Natural killer cell treated with Interleukin-12 subunit alpha and Interleukin-12 subunit beta and Interleukin-15 and Interleukin-18, amount 100 ng/mL, for 72 hours (primary cell): ENCODE measurements at regions not wholly inside any gene's neighbourhood (a gene's known extent, or its start where the extent isn't known, plus 50 kb on each side); places are given as distances from the start of the nearest gene placed in this dataset.

Source experiments
- ATAC-seq, 2 donors: fragments of 150-1000 bp; cut with Tn5 transposase in 1 of 2; sonication (Bioruptor Pico), chemical (Tn5 transposase) in 1 of 2; 2 replicates each; pipeline ENCODE4 v1.10.0; 2021
- DNase-seq: peaks from one replicate; pipeline ENCODE4 v3.0.0; 2022; ENCODE audit warnings: low spot score
- H3K27ac Mint-ChIP-seq, 2 donors: 1 replicate in 1 of 2; 2 replicates in 1 of 2; pipeline ENCODE4 v1.8.0; 2022; ENCODE audit warnings: mixed read lengths in 2 of 2, mild to moderate bottlenecking in 1 of 2, moderate library complexity in 1 of 2
- H3K27me3 Mint-ChIP-seq, 2 donors: 1 replicate in 1 of 2; 2 replicates in 1 of 2; pipeline ENCODE4 v1.8.0; 2022; ENCODE audit warnings: mixed read lengths in 2 of 2
- H3K36me3 Mint-ChIP-seq: one replicate; pipeline ENCODE4 v1.8.0; 2022; ENCODE audit warnings: mixed read lengths
- H3K4me1 Mint-ChIP-seq, 2 donors: 1 replicate in 1 of 2; 2 replicates in 1 of 2; pipeline ENCODE4 v1.8.0; 2022; ENCODE audit warnings: low read depth in 2 of 2, mixed read lengths in 2 of 2, mild to moderate bottlenecking in 1 of 2
- H3K4me3 Mint-ChIP-seq: one replicate; pipeline ENCODE4 v1.8.0; 2022; ENCODE audit warnings: mixed read lengths
- H3K9me3 Mint-ChIP-seq: 2 replicates; pipeline ENCODE4 v1.8.0; 2022; ENCODE audit warnings: mixed read lengths

GRCh38 chr3:177574222-177574856 lies 377.1 kb upstream of the TBL1XR1 start:
- no peak overlapping the region for H3K4me3 Mint-ChIP-seq
- no peak for ATAC-seq
- H3K9me3 Mint-ChIP-seq = peaks cover 4% of the 10 kb centered on the region
- DNase-seq = no peak
- H3K27me3 Mint-ChIP-seq = no peaks in the 10 kb centered on the region
- H3K4me1 Mint-ChIP-seq = peaks cover 0 to 7% of the 10 kb centered on the region in 2 donors
- H3K36me3 Mint-ChIP-seq = no peaks in the 10 kb centered on the region
- no peak overlapping the region for H3K27ac Mint-ChIP-seq

GRCh38 chr3:177576746-177577145 lies 379.5 kb upstream of the TBL1XR1 start:
- H3K4me1 Mint-ChIP-seq = no peaks in the 10 kb centered on the region
- H3K27ac Mint-ChIP-seq = no peak overlapping the region
- H3K27me3 Mint-ChIP-seq = no peaks in the 10 kb centered on the region
- no peak overlapping the region for H3K4me3 Mint-ChIP-seq
- no peaks in the 10 kb centered on the region for H3K9me3 Mint-ChIP-seq
- no peak for DNase-seq
- ATAC-seq = no peak
- no peaks in the 10 kb centered on the region for H3K36me3 Mint-ChIP-seq

- no peak overlapping the region for H3K4me3 Mint-ChIP-seq
- no peaks in the 10 kb centered on the region for H3K27me3 Mint-ChIP-seq
- no peaks in the 10 kb centered on the region for H3K9me3 Mint-ChIP-seq
- no peaks in the 10 kb centered on the region for H3K36me3 Mint-ChIP-seq
- H3K27ac Mint-ChIP-seq = no peak overlapping the region
- DNase-seq (no peak), ATAC-seq (no peak)
- H3K4me1 Mint-ChIP-seq = peaks cover 0 to 4% of the 10 kb centered on the region in 2 donors
Measured at GRCh38 chr3:177578488-177578887, 381.2 kb upstream of the TBL1XR1 start.

- no peak overlapping the region for H3K27ac Mint-ChIP-seq
- H3K4me1 Mint-ChIP-seq = peaks cover 0 to 4% of the 10 kb centered on the region in 2 donors
- no peaks in the 10 kb centered on the region for H3K27me3 Mint-ChIP-seq
- ATAC-seq (no peak), DNase-seq (no peak)
- no peak overlapping the region for H3K4me3 Mint-ChIP-seq
- H3K9me3 Mint-ChIP-seq = no peaks in the 10 kb centered on the region
- H3K36me3 Mint-ChIP-seq = no peaks in the 10 kb centered on the region
Measured at GRCh38 chr3:177579419-177579818, 382.1 kb upstream of the TBL1XR1 start.

GRCh38 chr3:177580437-177580836 lies 383.2 kb upstream of the TBL1XR1 start:
- Mint-ChIP-seq H3K4me1 (peaks cover 0 to 4% of the 10 kb centered on the region in 2 donors), H3K36me3 (no peaks in the 10 kb centered on the region), H3K27me3 (no peaks in the 10 kb centered on the region), H3K9me3 (no peaks in the 10 kb centered on the region), H3K27ac (no peak overlapping the region), H3K4me3 (no peak overlapping the region)
- no peak for DNase-seq
- no peak for ATAC-seq

GRCh38 chr3:177585271-177585670 lies 388.0 kb upstream of the TBL1XR1 start:
- Mint-ChIP-seq H3K9me3 (no peaks in the 10 kb centered on the region), H3K27me3 (no peaks in the 10 kb centered on the region), H3K27ac (no peak overlapping the region), H3K4me1 (peaks cover 11 to 17% of the 10 kb centered on the region in 2 donors), H3K36me3 (no peaks in the 10 kb centered on the region), H3K4me3 (no peak overlapping the region)
- ATAC-seq (no peak), DNase-seq (no peak)

GRCh38 chr3:177589041-177589650 lies 391.9 kb upstream of the TBL1XR1 start:
- DNase-seq = no peak
- H3K27ac Mint-ChIP-seq = peak overlapping the region; percentile 64 to 68
- no peaks in the 10 kb centered on the region for H3K9me3 Mint-ChIP-seq
- peaks cover 27 to 34% of the 10 kb centered on the region in 2 donors for H3K4me1 Mint-ChIP-seq
- no peak overlapping the region for H3K4me3 Mint-ChIP-seq
- no peak for ATAC-seq
- H3K27me3 Mint-ChIP-seq = no peaks in the 10 kb centered on the region
- H3K36me3 Mint-ChIP-seq = no peaks in the 10 kb centered on the region

GRCh38 chr3:177589911-177590381 lies 392.7 kb upstream of the TBL1XR1 start:
- no peaks in the 10 kb centered on the region for H3K36me3 Mint-ChIP-seq
- peak overlapping the region; percentile 64 to 68 for H3K27ac Mint-ChIP-seq
- H3K9me3 Mint-ChIP-seq = no peaks in the 10 kb centered on the region
- peaks cover 27 to 34% of the 10 kb centered on the region in 2 donors for H3K4me1 Mint-ChIP-seq
- peak; percentile 87 to 89 for ATAC-seq
- no peak for DNase-seq
- no peaks in the 10 kb centered on the region for H3K27me3 Mint-ChIP-seq
- H3K4me3 Mint-ChIP-seq = peak overlapping the region; percentile 51

- Mint-ChIP-seq H3K9me3 (no peaks in the 10 kb centered on the region), H3K27me3 (no peaks in the 10 kb centered on the region), H3K27ac (peak overlapping the region; percentile 64 to 75), H3K36me3 (no peaks in the 10 kb centered on the region), H3K4me1 (peaks cover 32 to 38% of the 10 kb centered on the region in 2 donors), H3K4me3 (peak overlapping the region; percentile 77)
- ATAC-seq (no peak), DNase-seq (no peak)
Measured at GRCh38 chr3:177590826-177591225, 393.5 kb upstream of the TBL1XR1 start.

GRCh38 chr3:177591379-177591778 lies 394.1 kb upstream of the TBL1XR1 start:
- Mint-ChIP-seq H3K27me3 (no peaks in the 10 kb centered on the region), H3K4me1 (peaks cover 37 to 44% of the 10 kb centered on the region in 2 donors), H3K9me3 (no peaks in the 10 kb centered on the region), H3K4me3 (peak overlapping the region; percentile 77), H3K36me3 (no peaks in the 10 kb centered on the region), H3K27ac (peak overlapping the region; percentile 64 to 75)
- ATAC-seq (peak; percentile 58 to 66), DNase-seq (no peak)

- Mint-ChIP-seq H3K36me3 (no peaks in the 10 kb centered on the region), H3K4me1 (peaks cover 59 to 63% of the 10 kb centered on the region in 2 donors), H3K4me3 (no peak overlapping the region), H3K27ac (no peak overlapping the region), H3K27me3 (no peaks in the 10 kb centered on the region), H3K9me3 (no peaks in the 10 kb centered on the region)
- ATAC-seq = no peak
- DNase-seq = no peak
Measured at GRCh38 chr3:177594096-177594495, 396.8 kb upstream of the TBL1XR1 start.

GRCh38 chr3:177595530-177596188 lies 398.4 kb upstream of the TBL1XR1 start:
- Mint-ChIP-seq H3K4me1 (peaks cover 60 to 65% of the 10 kb centered on the region in 2 donors), H3K4me3 (no peak overlapping the region), H3K27me3 (no peaks in the 10 kb centered on the region), H3K9me3 (no peaks in the 10 kb centered on the region), H3K36me3 (no peaks in the 10 kb centered on the region), H3K27ac (peak overlapping the region in 1 of 2 donors; percentile 12)
- DNase-seq (no peak), ATAC-seq (no peak)

GRCh38 chr3:177596248-177596815 lies 399.1 kb upstream of the TBL1XR1 start:
- peak overlapping the region in 1 of 2 donors; percentile 12 for H3K27ac Mint-ChIP-seq
- H3K4me1 Mint-ChIP-seq = peaks cover 60 to 63% of the 10 kb centered on the region in 2 donors
- no peak for ATAC-seq
- H3K27me3 Mint-ChIP-seq = no peaks in the 10 kb centered on the region
- DNase-seq = no peak
- no peaks in the 10 kb centered on the region for H3K9me3 Mint-ChIP-seq
- H3K4me3 Mint-ChIP-seq = peak overlapping the region; percentile 10
- no peaks in the 10 kb centered on the region for H3K36me3 Mint-ChIP-seq

- peak overlapping the region; percentile 83 for H3K4me3 Mint-ChIP-seq
- no peaks in the 10 kb centered on the region for H3K36me3 Mint-ChIP-seq
- no peaks in the 10 kb centered on the region for H3K27me3 Mint-ChIP-seq
Measured at GRCh38 chr3:177596816-177597271, 399.6 kb upstream of the TBL1XR1 start.

More at GRCh38 chr3:177596816-177597271, 399.6 kb upstream of the TBL1XR1 start:
- DNase-seq = no peak
- Mint-ChIP-seq H3K4me1 (peaks cover 55 to 58% of the 10 kb centered on the region in 2 donors), H3K27ac (peak overlapping the region; percentile 93 to 97), H3K9me3 (no peaks in the 10 kb centered on the region)
- ATAC-seq = no peak
